HepG2 (cell line): ENCODE measurements at regions not wholly inside any gene's neighbourhood (a gene's known extent, or its start where the extent isn't known, plus 50 kb on each side); places are given as distances from the start of the nearest gene placed in this dataset.

Experiments
- CENPT ChIP-seq: sonication (generic); formaldehyde crosslinking; IDR thresholded peaks from 2 replicates; pipeline ENCODE4 v1.8.0; 2022; ENCODE audit warnings: low read depth, mild to moderate bottlenecking, moderate library complexity, missing genetic modification reagents
- ELF3 ChIP-seq: IDR thresholded peaks from 2 replicates; pipeline ENCODE4 v1.6.1; 2016; ENCODE audit warnings: missing genetic modification reagents, missing compliant biosample characterization
- GLI4 ChIP-seq: sonication (generic); formaldehyde crosslinking; IDR thresholded peaks from 2 replicates; pipeline ENCODE4 v1.5.1; 2020; ENCODE audit warnings: missing genetic modification reagents, mild to moderate bottlenecking, moderate library complexity, borderline replicate concordance
- HHEX ChIP-seq: IDR thresholded peaks from 2 replicates; pipeline ENCODE4 v1.6.1; 2016; ENCODE audit warnings: control low read depth
- HOXA3 ChIP-seq: sonication (generic); formaldehyde crosslinking; IDR thresholded peaks from 2 replicates; pipeline ENCODE4 v1.5.0; 2020; ENCODE audit warnings: missing genetic modification reagents
- PHF20 ChIP-seq: sonication (generic); formaldehyde crosslinking; IDR thresholded peaks from 2 replicates; pipeline ENCODE4 v1.5.0; 2020; ENCODE audit warnings: mild to moderate bottlenecking, missing genetic modification reagents
- RARA ChIP-seq: IDR thresholded peaks from 2 replicates; pipeline ENCODE4 v1.6.1; 2016; ENCODE audit warnings: missing genetic modification reagents, missing compliant biosample characterization
- SAP130 ChIP-seq: IDR thresholded peaks from 2 replicates; pipeline ENCODE4 v1.6.1; 2016; ENCODE audit warnings: low read depth
- SMARCE1 ChIP-seq: fragments of 450-650 bp; IDR thresholded peaks from 2 replicates; pipeline ENCODE4 v1.6.1; 2017; ENCODE audit warnings: borderline replicate concordance
- SPEN ChIP-seq: sonication (generic); formaldehyde crosslinking; IDR thresholded peaks from 2 replicates; pipeline ENCODE4 v1.5.1; 2020; ENCODE audit warnings: low read depth, mild to moderate bottlenecking, missing genetic modification reagents
- TP53 ChIP-seq: sonication (generic); formaldehyde crosslinking; conservative IDR thresholded peaks from 2 replicates; pipeline ENCODE4 v1.4.0; 2020; ENCODE audit warnings: missing genetic modification reagents
- ZKSCAN1 ChIP-seq: fragments of 150-350 bp; IDR thresholded peaks from 2 replicates; pipeline ENCODE4 v1.6.1; 2014; ENCODE audit warnings: low read length
- ZMYM4 ChIP-seq: sonication (generic); formaldehyde crosslinking; IDR thresholded peaks from 2 replicates; pipeline ENCODE4 v1.8.1; 2023; ENCODE audit warnings: mild to moderate bottlenecking, missing genetic modification reagents
- ZNF282 ChIP-seq: fragments of 450-650 bp; IDR thresholded peaks from 2 replicates; pipeline ENCODE4 v1.6.1; 2018; ENCODE audit not compliant: partially characterized antibody
- ZNF350 ChIP-seq: sonication (generic); formaldehyde crosslinking; IDR thresholded peaks from 2 replicates; pipeline ENCODE4 v1.4.0; 2020; ENCODE audit warnings: mild to moderate bottlenecking, low read depth, missing genetic modification reagents, borderline replicate concordance
- ZNF737 ChIP-seq: sonication (generic); formaldehyde crosslinking; IDR thresholded peaks from 2 replicates; pipeline ENCODE4 v1.5.0; 2020; ENCODE audit warnings: missing genetic modification reagents, mild to moderate bottlenecking, borderline replicate concordance
- TF ChIP-seq, protein P1 (sequence below): sonication (generic); formaldehyde crosslinking; IDR thresholded peaks from 2 replicates; pipeline ENCODE4 v1.5.1; 2020; ENCODE audit warnings: mild to moderate bottlenecking, missing genetic modification reagents, moderate library complexity
- TF ChIP-seq, protein P2 (sequence below), 2 experiments: sonication (generic) in 1 of 2; formaldehyde crosslinking in 1 of 2; IDR thresholded peaks; 2 replicates each; pipeline versions ENCODE4 v1.4.0 to v1.6.1; 2018 to 2020; ENCODE audit warnings: missing genetic modification reagents in 2 of 2, borderline replicate concordance in 1 of 2, low read depth in 1 of 2, mild to moderate bottlenecking in 1 of 2, missing biosample characterization in 1 of 2
- TF ChIP-seq, protein P3 (sequence below): sonication (generic); formaldehyde crosslinking; conservative IDR thresholded peaks from 2 replicates; pipeline ENCODE4 v1.4.0; 2020; ENCODE audit warnings: missing genetic modification reagents
- TF ChIP-seq, protein P4 (sequence below): sonication (generic); formaldehyde crosslinking; IDR thresholded peaks from 2 replicates; pipeline ENCODE4 v1.5.1; 2020; ENCODE audit warnings: mild to moderate bottlenecking, moderate library complexity, missing genetic modification reagents

DNA sequence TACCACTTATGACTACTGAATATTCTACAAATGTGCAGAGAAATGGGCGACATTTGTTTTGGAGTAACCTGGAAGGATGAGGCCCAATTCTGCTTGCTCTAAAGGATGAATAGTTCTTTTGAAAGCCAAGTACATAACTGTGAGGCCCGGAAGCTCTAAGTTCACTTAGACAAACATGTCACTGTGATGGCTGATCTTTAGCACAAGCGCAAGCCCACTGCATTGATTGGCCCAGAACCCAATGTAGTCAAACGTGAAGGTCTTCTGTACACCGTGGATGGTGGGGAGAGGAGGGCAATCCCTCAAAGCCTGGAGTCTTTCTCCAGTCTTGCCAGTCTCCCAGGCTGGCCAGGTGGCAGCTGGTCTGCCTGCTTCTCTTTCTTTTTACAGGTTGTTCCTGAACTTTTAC, 139.6 kb downstream of the RFC3 start (continued):
- TF ChIP-seq, protein P1, sequence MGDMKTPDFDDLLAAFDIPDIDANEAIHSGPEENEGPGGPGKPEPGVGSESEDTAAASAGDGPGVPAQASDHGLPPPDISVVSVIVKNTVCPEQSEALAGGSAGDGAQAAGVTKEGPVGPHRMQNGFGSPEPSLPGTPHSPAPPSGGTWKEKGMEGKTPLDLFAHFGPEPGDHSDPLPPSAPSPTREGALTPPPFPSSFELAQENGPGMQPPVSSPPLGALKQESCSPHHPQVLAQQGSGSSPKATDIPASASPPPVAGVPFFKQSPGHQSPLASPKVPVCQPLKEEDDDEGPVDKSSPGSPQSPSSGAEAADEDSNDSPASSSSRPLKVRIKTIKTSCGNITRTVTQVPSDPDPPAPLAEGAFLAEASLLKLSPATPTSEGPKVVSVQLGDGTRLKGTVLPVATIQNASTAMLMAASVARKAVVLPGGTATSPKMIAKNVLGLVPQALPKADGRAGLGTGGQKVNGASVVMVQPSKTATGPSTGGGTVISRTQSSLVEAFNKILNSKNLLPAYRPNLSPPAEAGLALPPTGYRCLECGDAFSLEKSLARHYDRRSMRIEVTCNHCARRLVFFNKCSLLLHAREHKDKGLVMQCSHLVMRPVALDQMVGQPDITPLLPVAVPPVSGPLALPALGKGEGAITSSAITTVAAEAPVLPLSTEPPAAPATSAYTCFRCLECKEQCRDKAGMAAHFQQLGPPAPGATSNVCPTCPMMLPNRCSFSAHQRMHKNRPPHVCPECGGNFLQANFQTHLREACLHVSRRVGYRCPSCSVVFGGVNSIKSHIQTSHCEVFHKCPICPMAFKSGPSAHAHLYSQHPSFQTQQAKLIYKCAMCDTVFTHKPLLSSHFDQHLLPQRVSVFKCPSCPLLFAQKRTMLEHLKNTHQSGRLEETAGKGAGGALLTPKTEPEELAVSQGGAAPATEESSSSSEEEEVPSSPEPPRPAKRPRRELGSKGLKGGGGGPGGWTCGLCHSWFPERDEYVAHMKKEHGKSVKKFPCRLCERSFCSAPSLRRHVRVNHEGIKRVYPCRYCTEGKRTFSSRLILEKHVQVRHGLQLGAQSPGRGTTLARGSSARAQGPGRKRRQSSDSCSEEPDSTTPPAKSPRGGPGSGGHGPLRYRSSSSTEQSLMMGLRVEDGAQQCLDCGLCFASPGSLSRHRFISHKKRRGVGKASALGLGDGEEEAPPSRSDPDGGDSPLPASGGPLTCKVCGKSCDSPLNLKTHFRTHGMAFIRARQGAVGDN (CRISPR knock-in tag): peak; percentile 43; the same call in 1 of the 2 replicates
- 0 out of 2 replicates have a peak, but pooled peaks have one; percentile 52 for TF ChIP-seq SPEN (CRISPR knock-in tag)
- no peak for TF ChIP-seq PHF20 (CRISPR knock-in tag)
- peak; percentile 99 for TF ChIP-seq ZMYM4
- no peak for TF ChIP-seq ZKSCAN1
- TF ChIP-seq ZNF282: no peak
- TF ChIP-seq, protein P2, sequence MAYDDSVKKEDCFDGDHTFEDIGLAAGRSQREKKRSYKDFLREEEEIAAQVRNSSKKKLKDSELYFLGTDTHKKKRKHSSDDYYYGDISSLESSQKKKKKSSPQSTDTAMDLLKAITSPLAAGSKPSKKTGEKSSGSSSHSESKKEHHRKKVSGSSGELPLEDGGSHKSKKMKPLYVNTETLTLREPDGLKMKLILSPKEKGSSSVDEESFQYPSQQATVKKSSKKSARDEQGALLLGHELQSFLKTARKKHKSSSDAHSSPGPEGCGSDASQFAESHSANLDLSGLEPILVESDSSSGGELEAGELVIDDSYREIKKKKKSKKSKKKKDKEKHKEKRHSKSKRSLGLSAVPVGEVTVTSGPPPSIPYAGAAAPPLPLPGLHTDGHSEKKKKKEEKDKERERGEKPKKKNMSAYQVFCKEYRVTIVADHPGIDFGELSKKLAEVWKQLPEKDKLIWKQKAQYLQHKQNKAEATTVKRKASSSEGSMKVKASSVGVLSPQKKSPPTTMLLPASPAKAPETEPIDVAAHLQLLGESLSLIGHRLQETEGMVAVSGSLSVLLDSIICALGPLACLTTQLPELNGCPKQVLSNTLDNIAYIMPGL (CRISPR knock-in tag; IDR thresholded peaks at IDR 0.05; ENCODE audit: borderline replicate concordance in 1 of 2, low read depth in 1 of 2): no peak; a peak in 1 of 4 replicates
- TF ChIP-seq TP53 (CRISPR knock-in tag): no peak
- no peak for TF ChIP-seq CENPT (CRISPR knock-in tag)
- peak; percentile 57; the same call in 1 of the 2 replicates for TF ChIP-seq ELF3 (CRISPR knock-in tag)
- peak; percentile 72 for TF ChIP-seq HOXA3 (CRISPR knock-in tag)
- peak; percentile 53; the same call in 1 of the 2 replicates for TF ChIP-seq SAP130 (CRISPR knock-in tag)
- TF ChIP-seq, protein P3, sequence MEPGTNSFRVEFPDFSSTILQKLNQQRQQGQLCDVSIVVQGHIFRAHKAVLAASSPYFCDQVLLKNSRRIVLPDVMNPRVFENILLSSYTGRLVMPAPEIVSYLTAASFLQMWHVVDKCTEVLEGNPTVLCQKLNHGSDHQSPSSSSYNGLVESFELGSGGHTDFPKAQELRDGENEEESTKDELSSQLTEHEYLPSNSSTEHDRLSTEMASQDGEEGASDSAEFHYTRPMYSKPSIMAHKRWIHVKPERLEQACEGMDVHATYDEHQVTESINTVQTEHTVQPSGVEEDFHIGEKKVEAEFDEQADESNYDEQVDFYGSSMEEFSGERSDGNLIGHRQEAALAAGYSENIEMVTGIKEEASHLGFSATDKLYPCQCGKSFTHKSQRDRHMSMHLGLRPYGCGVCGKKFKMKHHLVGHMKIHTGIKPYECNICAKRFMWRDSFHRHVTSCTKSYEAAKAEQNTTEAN (CRISPR knock-in tag): no peak
- TF ChIP-seq ZNF737: no peak
- no peak for TF ChIP-seq SMARCE1
- 0 out of 2 replicates have a peak, but pooled peaks have one; percentile 35 for TF ChIP-seq HHEX (CRISPR knock-in tag)
- TF ChIP-seq ZNF350 (CRISPR knock-in tag): 0 out of 2 replicates have a peak, but pooled peaks have one; percentile 24
- TF ChIP-seq RARA (CRISPR knock-in tag): peak; percentile 67
- TF ChIP-seq, protein P4, sequence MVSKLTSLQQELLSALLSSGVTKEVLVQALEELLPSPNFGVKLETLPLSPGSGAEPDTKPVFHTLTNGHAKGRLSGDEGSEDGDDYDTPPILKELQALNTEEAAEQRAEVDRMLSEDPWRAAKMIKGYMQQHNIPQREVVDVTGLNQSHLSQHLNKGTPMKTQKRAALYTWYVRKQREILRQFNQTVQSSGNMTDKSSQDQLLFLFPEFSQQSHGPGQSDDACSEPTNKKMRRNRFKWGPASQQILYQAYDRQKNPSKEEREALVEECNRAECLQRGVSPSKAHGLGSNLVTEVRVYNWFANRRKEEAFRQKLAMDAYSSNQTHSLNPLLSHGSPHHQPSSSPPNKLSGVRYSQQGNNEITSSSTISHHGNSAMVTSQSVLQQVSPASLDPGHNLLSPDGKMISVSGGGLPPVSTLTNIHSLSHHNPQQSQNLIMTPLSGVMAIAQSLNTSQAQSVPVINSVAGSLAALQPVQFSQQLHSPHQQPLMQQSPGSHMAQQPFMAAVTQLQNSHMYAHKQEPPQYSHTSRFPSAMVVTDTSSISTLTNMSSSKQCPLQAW: peak; percentile 40; the same call in 1 of the 2 replicates
- no peak for TF ChIP-seq GLI4 (CRISPR knock-in tag)
